GM12891 (cell line): ENCODE measurements at regions not wholly inside any gene's neighbourhood (a gene's known extent, or its start where the extent isn't known, plus 50 kb on each side); places are given as distances from the start of the nearest gene placed in this dataset.

ENCODE experiments used
- DNase-seq: peaks from one replicate; pipeline ENCODE4 v3.0.0; 2011; ENCODE audit warnings: low spot score; ENCODE audit not compliant: insufficient read length
- FAIRE-seq: peaks from 2 replicates; lab custom pipeline; 2011; peaks lifted over from hg19 to GRCh38; lab: Jason Lieb, UNC
- PAX5 ChIP-seq: IDR thresholded peaks from 2 replicates; pipeline ENCODE4 v1.6.1; 2011; ENCODE audit warnings: low read length, moderate library complexity, mild to moderate bottlenecking; ENCODE audit not compliant: insufficient read depth, severe bottlenecking
- POLR2A ChIP-seq: IDR thresholded peaks from 2 replicates; pipeline ENCODE4 v1.6.1; 2011; ENCODE audit warnings: low read depth, low read length, control low read depth
- POLR2AphosphoS5 ChIP-seq: IDR thresholded peaks from 2 replicates; pipeline ENCODE4 v1.6.1; 2011; ENCODE audit warnings: low read depth, low read length, control low read depth
- POU2F2 ChIP-seq: IDR thresholded peaks from 2 replicates; pipeline ENCODE4 v1.6.1; 2011; ENCODE audit warnings: low read depth, mild to moderate bottlenecking, control low read depth, low read length, moderate library complexity
- SPI1 ChIP-seq: IDR thresholded peaks from 2 replicates; pipeline ENCODE4 v1.6.1; 2011; ENCODE audit warnings: low read depth, low read length, control low read depth
- TAF1 ChIP-seq: IDR thresholded peaks from 2 replicates; pipeline ENCODE4 v1.6.1; 2011; ENCODE audit warnings: low read depth, low read length, control low read depth

DNA sequence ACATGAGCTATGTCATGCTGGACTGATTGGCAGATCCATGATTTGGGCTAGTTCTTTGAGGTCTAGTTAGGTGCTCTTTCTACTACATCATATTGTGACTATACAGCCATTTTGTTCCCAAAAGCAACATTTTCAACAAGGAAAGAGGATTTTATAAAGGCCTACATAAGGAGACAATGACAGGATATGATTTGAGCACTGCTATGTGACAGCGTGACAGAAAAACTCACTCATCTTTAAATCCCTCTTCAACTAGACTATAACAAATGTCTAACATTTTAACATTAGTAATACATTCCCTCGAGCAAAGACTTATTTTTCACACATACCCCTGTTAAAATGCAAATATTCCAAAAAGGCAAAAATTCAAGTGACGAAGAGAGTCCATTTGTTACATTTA, 209.6 kb upstream of the CHST9 start:
- no peak for FAIRE-seq
- no peak for DNase-seq

GRCh38 chr18:27382567-27383216, 197.6 kb upstream of the CHST9 start:
- FAIRE-seq: no peak
- no peak for DNase-seq
- TF ChIP-seq PAX5 (no peak), POLR2AphosphoS5 (no peak), POLR2A (no peak), TAF1 (no peak), POU2F2 (no peak), SPI1 (no peak)

More for the DNA sequence above, 209.6 kb upstream of the CHST9 start:
- TF ChIP-seq POU2F2 (no peak), POLR2A (no peak), SPI1 (no peak)

DNA sequence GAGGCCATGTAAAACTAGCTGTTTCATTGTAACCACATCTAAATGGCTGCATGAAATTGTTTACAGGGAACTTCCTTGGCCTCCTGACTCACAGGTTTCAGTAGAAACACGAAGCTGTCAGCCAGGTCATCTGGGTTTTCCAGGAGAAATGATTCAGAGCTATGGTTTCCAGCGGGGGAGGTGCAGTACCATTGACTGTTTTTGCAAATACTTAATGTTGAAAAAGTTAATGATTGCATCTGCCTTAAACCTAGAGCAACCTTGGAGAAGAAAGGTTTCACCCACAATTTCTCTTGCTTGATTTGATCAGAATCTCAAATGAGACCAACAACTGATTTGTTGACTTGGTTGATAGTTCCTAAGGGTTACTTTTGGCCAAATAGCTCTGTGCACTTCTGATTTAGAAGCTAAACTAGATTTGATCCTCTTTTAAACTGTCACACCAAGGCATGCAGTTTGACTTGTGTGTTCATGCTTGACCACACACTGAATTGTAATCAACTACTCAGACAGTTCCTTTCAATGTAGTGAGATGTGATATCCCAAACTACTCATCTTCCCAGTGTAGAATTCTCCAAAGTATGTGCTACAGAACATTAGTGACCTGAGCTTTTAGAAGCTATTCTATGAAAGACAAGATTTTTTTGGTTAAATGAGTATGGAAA, 193.5 kb upstream of the CHST9 start:
- TF ChIP-seq POLR2A (no peak), TAF1 (no peak), SPI1 (no peak), POLR2AphosphoS5 (no peak), PAX5 (no peak), POU2F2 (no peak)
- no peak for FAIRE-seq
- DNase-seq: no peak

DNA sequence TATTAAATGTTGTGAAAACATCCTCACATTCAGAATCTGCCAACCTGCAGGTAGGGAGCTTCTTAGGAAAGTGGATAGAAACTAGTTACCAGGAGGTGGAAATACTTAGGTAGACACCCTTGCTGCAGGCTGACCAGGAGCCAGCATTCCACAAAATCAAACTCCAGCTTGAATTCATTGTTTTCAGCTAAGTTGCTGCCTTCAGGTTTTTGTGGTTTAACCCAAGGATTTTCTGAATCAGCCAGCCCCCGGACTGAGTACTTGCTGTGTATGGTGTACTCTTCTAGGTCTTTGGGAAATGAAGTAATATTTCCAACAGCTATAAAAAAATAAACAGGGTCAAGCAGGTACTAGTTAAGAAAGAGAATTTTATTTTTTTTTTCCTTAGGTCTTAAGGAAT, 192.1 kb upstream of the CHST9 start:
- no peak for FAIRE-seq
- no peak for DNase-seq
- TF ChIP-seq POLR2A: no peak
- TF ChIP-seq SPI1: no peak
- TF ChIP-seq PAX5: no peak

DNA sequence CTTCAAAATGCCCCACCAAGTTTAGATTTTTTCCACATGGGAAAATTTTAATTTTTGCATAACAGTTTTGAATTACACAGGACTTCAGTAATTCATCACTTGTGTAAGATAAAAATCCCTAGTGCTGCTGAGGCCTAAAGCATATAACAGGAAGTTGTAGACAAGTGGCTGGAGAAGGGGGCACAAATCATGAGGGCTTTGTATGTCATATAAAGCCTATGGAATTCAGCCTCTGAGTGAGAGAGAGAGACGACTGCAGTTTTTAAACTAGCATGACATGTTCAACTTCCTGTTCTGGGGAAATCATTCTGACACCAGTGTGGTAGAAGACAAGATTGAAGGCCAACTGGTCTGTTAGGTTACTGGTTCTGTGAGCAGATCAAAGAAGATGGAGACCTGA, 187.3 kb upstream of the CHST9 start:
- TF ChIP-seq POU2F2 (no peak), SPI1 (no peak), PAX5 (no peak), TAF1 (no peak), POLR2AphosphoS5 (no peak), POLR2A (no peak)
- no peak for DNase-seq
- FAIRE-seq: no peak

GRCh38 chr18:27366665-27367064, 181.6 kb upstream of the CHST9 start:
- FAIRE-seq (no peak), DNase-seq (no peak)
- TF ChIP-seq SPI1 (no peak), TAF1 (no peak), POU2F2 (no peak), POLR2A (no peak), PAX5 (no peak), POLR2AphosphoS5 (no peak)

- no peak for FAIRE-seq
- no peak for TF ChIP-seq POLR2A
- no peak for TF ChIP-seq SPI1
- no peak for TF ChIP-seq PAX5
- TF ChIP-seq TAF1: no peak
- no peak for TF ChIP-seq POU2F2
- no peak for TF ChIP-seq POLR2AphosphoS5
- no peak for DNase-seq
These were observed 181.0 kb upstream of the CHST9 start for GRCh38 chr18:27366151-27366550.

GRCh38 chr18:27363872-27364271, 178.8 kb upstream of the CHST9 start:
- DNase-seq (no peak), FAIRE-seq (peak; percentile 57)
- TF ChIP-seq PAX5: no peak
- TF ChIP-seq SPI1: no peak
- no peak for TF ChIP-seq POLR2A
- no peak for TF ChIP-seq TAF1
- TF ChIP-seq POU2F2: no peak

- no peak for DNase-seq
- TF ChIP-seq POLR2A (no peak), PAX5 (no peak), POU2F2 (no peak), TAF1 (no peak), SPI1 (no peak), POLR2AphosphoS5 (no peak)
- FAIRE-seq: no peak
These were observed 176.4 kb upstream of the CHST9 start for GRCh38 chr18:27361477-27361876.

DNA sequence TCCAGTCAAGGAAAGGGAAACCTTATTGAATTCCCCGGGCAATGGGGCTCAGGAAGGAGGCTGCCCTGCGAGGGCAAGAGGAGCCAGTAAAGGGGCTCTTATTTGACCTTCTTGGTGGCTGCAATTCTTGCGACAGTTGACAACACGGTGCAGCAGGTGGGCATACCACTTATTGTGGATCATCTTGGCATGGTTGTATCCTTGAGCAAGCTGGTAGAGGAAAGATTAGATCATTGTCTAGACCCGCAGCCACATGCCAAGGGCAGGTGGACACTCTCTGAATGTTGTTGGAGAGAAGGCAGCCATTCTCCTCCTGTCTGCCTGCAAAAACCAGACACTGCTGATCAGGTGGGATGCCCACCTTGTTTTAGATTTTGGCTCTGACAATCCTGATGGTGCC, 170.2 kb upstream of the CHST9 start:
- DNase-seq: no peak
- TF ChIP-seq POLR2A (no peak), TAF1 (no peak), SPI1 (no peak), PAX5 (no peak), POLR2AphosphoS5 (no peak), POU2F2 (no peak)
- no peak for FAIRE-seq
